Transverse colon (tissue), 4 donors: ENCODE measurements at regions not wholly inside any gene's neighbourhood (a gene's known extent, or its start where the extent isn't known, plus 50 kb on each side); places are given as distances from the start of the nearest gene placed in this dataset.

Experiments
- POLR2AphosphoS5 ChIP-seq, 3 donors: sonication (generic); formaldehyde crosslinking; IDR thresholded peaks; one replicate each; pipeline ENCODE4 v1.6.1; 2016; ENCODE audit warnings: antibody characterized with exemption in 3 of 3
- TF ChIP-seq, protein P1 (sequence below), 5 experiments: fragments of 200-600 bp in 3 of 5; fragments of 450-650 bp in 2 of 5; sonication (generic) in 3 of 5; IDR thresholded peaks; 1 replicate in 2 of 5; 2 replicates in 3 of 5; pipeline ENCODE4 v1.5.1; 2016 to 2017; ENCODE audit warnings: antibody characterized with exemption in 5 of 5, inconsistent platforms in 3 of 5, mild to moderate bottlenecking in 2 of 5, moderate library complexity in 1 of 5

DNA sequence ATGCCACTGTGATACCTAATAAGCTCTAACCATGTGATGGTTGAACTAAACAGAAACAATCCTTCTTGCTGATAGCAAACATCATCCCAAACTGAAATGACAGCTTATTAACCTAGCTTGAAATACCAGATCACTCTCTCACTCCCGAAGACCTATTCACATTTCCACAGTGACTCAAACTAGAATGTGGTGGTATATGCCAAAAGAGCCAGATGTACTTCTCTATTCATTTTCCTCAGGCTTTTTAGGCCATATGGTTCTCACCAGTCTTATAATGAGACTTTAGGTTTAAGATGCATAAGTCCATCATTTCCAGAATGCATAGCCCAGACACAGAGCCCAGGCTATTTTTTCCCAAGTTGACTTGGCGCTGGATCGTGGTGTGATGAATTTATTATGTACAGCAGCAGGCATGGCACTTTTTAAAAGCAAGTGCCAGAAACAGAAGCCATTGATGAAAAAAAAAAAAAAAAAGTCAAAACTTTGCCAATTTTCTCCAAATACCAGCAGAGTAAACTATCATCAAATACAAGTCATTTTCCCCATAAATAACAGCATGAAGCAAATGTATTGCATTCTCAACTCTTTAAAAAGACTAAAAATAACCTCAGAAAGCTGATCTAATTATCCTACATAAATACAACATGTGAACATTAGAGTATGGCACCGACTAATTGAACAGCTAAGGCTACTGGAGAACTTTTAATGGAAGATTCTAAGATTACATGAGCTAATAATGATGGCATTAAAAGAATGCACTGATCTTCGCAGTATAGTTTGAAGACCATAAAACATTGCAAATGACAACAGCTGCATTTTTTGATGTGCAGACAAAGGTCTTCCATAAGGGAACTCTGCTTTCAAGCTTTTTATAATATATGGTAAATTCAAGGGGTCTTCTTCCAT is 365.4 kb downstream of the LRRIQ3 start:
- TF ChIP-seq, protein P1, sequence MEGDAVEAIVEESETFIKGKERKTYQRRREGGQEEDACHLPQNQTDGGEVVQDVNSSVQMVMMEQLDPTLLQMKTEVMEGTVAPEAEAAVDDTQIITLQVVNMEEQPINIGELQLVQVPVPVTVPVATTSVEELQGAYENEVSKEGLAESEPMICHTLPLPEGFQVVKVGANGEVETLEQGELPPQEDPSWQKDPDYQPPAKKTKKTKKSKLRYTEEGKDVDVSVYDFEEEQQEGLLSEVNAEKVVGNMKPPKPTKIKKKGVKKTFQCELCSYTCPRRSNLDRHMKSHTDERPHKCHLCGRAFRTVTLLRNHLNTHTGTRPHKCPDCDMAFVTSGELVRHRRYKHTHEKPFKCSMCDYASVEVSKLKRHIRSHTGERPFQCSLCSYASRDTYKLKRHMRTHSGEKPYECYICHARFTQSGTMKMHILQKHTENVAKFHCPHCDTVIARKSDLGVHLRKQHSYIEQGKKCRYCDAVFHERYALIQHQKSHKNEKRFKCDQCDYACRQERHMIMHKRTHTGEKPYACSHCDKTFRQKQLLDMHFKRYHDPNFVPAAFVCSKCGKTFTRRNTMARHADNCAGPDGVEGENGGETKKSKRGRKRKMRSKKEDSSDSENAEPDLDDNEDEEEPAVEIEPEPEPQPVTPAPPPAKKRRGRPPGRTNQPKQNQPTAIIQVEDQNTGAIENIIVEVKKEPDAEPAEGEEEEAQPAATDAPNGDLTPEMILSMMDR (IDR thresholded peaks at IDR 0.05) = no peak
- TF ChIP-seq POLR2AphosphoS5 (IDR thresholded peaks at IDR 0.05) = no peak
